H9 (cell line): ENCODE measurements at regions not wholly inside any gene's neighbourhood (a gene's known extent, or its start where the extent isn't known, plus 50 kb on each side); places are given as distances from the start of the nearest gene placed in this dataset.

ENCODE experiments used
- DNase-seq: peaks from one replicate; pipeline ENCODE4 v3.0.0-alpha.2; 2017
- H2AFZ ChIP-seq: one replicate; pipeline ENCODE4 v1.6.1; 2013; ENCODE audit warnings: mild to moderate bottlenecking, low read length, control low read depth, moderate library complexity
- H2AK5ac ChIP-seq: 2 replicates; pipeline ENCODE4 v1.6.1; 2013; ENCODE audit warnings: low read length, control low read depth, mixed read lengths; ENCODE audit not compliant: insufficient read length
- H2BK120ac ChIP-seq: one replicate; pipeline ENCODE4 v1.6.1; 2013; ENCODE audit warnings: low read depth, mild to moderate bottlenecking, low read length, control low read depth, inconsistent platforms; ENCODE audit not compliant: poor library complexity, severe bottlenecking
- H2BK12ac ChIP-seq: 2 replicates; pipeline ENCODE4 v1.6.1; 2013; ENCODE audit warnings: low read length, control low read depth, mixed read lengths, low read depth; ENCODE audit not compliant: insufficient read length
- H2BK15ac ChIP-seq: 2 replicates; pipeline ENCODE4 v1.6.1; 2013; ENCODE audit warnings: low read depth, low read length, control low read depth
- H2BK20ac ChIP-seq: one replicate; pipeline ENCODE4 v1.6.1; 2013; ENCODE audit warnings: low read depth, mild to moderate bottlenecking, low read length, control low read depth, inconsistent platforms; ENCODE audit not compliant: poor library complexity, severe bottlenecking
- H2BK5ac ChIP-seq: 2 replicates; pipeline ENCODE4 v1.6.1; 2013; ENCODE audit warnings: low read length, control low read depth, mixed read lengths; ENCODE audit not compliant: insufficient read length
- H3K14ac ChIP-seq: 2 replicates; pipeline ENCODE4 v1.6.1; 2013; ENCODE audit warnings: low read length, control low read depth; ENCODE audit not compliant: insufficient read depth
- H3K18ac ChIP-seq: 2 replicates; pipeline ENCODE4 v1.6.1; 2013; ENCODE audit warnings: low read depth, mild to moderate bottlenecking, mixed read lengths, low read length, control low read depth; ENCODE audit not compliant: insufficient read length
- H3K23ac ChIP-seq: 2 replicates; pipeline ENCODE4 v1.6.1; 2013; ENCODE audit warnings: low read length, control low read depth, mixed read lengths, low read depth; ENCODE audit not compliant: insufficient read length
- H3K23me2 ChIP-seq: 2 replicates; pipeline ENCODE4 v1.6.1; 2013; ENCODE audit warnings: low read depth, mild to moderate bottlenecking, mixed read lengths, low read length, control low read depth; ENCODE audit not compliant: insufficient read length, poor library complexity, severe bottlenecking
- H3K27ac ChIP-seq: 2 replicates; pipeline ENCODE4 v1.5.1; 2013; ENCODE audit warnings: low read length, control low read depth, mixed read lengths, low read depth; ENCODE audit not compliant: insufficient read length
- H3K27me3 ChIP-seq: 2 replicates; pipeline ENCODE4 v1.6.1; 2013; ENCODE audit warnings: low read length, control low read depth, inconsistent platforms; ENCODE audit not compliant: insufficient read depth
- H3K4ac ChIP-seq: 2 replicates; pipeline ENCODE4 v1.6.1; 2013; ENCODE audit warnings: low read depth, mild to moderate bottlenecking, control low read depth, inconsistent platforms, low read length, moderate library complexity
- H3K4me1 ChIP-seq: 2 replicates; pipeline ENCODE4 v1.6.1; 2013; ENCODE audit warnings: low read length, control low read depth, inconsistent platforms; ENCODE audit not compliant: insufficient read depth
- H3K4me2 ChIP-seq: 2 replicates; pipeline ENCODE4 v1.6.1; 2013; ENCODE audit warnings: low read length, control low read depth, mixed read lengths; ENCODE audit not compliant: insufficient read length, insufficient read depth
- H3K56ac ChIP-seq: 2 replicates; pipeline ENCODE4 v1.6.1; 2013; ENCODE audit warnings: low read depth, mild to moderate bottlenecking, mixed read lengths, low read length, control low read depth; ENCODE audit not compliant: insufficient read length
- H3K79me1 ChIP-seq: 2 replicates; pipeline ENCODE4 v1.6.1; 2013; ENCODE audit warnings: low read depth, mild to moderate bottlenecking, moderate library complexity, low read length, control low read depth, inconsistent platforms; ENCODE audit not compliant: insufficient read depth, poor library complexity, severe bottlenecking
- H3K79me2 ChIP-seq: 2 replicates; pipeline ENCODE4 v1.6.1; 2013; ENCODE audit warnings: low read length, control low read depth, inconsistent platforms; ENCODE audit not compliant: insufficient read depth
- H3K9ac ChIP-seq: 2 replicates; pipeline ENCODE4 v1.6.1; 2013; ENCODE audit warnings: low read length, control low read depth, mixed read lengths; ENCODE audit not compliant: insufficient read length; ENCODE audit errors: extremely low read depth
- H3K9me3 ChIP-seq: one replicate; pipeline ENCODE4 v1.6.1; 2013; ENCODE audit warnings: low read depth, low read length, inconsistent platforms; ENCODE audit not compliant: control insufficient read depth
- H3T11ph ChIP-seq: one replicate; pipeline ENCODE4 v1.6.1; 2013; ENCODE audit warnings: mild to moderate bottlenecking, low read length, control low read depth, inconsistent platforms
- H4K20me1 ChIP-seq: one replicate; pipeline ENCODE4 v1.6.1; 2013; ENCODE audit not compliant: control insufficient read depth, insufficient read length, insufficient read depth
- H4K5ac ChIP-seq: 2 replicates; pipeline ENCODE4 v1.6.1; 2013; ENCODE audit warnings: low read depth, mild to moderate bottlenecking, mixed read lengths, low read length, control low read depth; ENCODE audit not compliant: insufficient read length
- H4K8ac ChIP-seq: replicated peaks from 2 replicates; pipeline ENCODE4 v1.6.1; 2013; ENCODE audit warnings: low read length, control low read depth, mixed read lengths, low read depth; ENCODE audit not compliant: insufficient read length
- H4K91ac ChIP-seq: 2 replicates; pipeline ENCODE4 v1.6.1; 2013; ENCODE audit warnings: low read depth, mild to moderate bottlenecking, moderate library complexity, mixed read lengths, low read length, control low read depth; ENCODE audit not compliant: insufficient read length
- H3K27ac Mint-ChIP-seq, 3 experiments: 2 replicates in 2 of 3; 3 replicates in 1 of 3; pipeline ENCODE4 v1.8.0; 2020 to 2021; ENCODE audit warnings: mixed read lengths in 3 of 3, mild to moderate bottlenecking in 1 of 3, moderate library complexity in 1 of 3
- H3K27me3 Mint-ChIP-seq: 2 replicates; pipeline ENCODE4 v1.8.0; 2021; ENCODE audit warnings: low read depth, mild to moderate bottlenecking, moderate library complexity, mixed read lengths
- H3K36me3 Mint-ChIP-seq, 3 experiments: 2 replicates in 2 of 3; 3 replicates in 1 of 3; pipeline ENCODE4 v1.8.0; 2020 to 2021; ENCODE audit warnings: low read depth in 3 of 3, mixed read lengths in 3 of 3; ENCODE audit not compliant: insufficient read depth in 1 of 3
- H3K4me1 Mint-ChIP-seq, 2 experiments: 2 replicates each; pipeline ENCODE4 v1.8.0; 2020; ENCODE audit warnings: mixed read lengths in 2 of 2
- H3K4me3 Mint-ChIP-seq, 2 experiments: 2 replicates in 1 of 2; 3 replicates in 1 of 2; pipeline ENCODE4 v1.8.0; 2020 to 2021; ENCODE audit warnings: mild to moderate bottlenecking in 2 of 2, mixed read lengths in 2 of 2, moderate library complexity in 1 of 2
- H3K9me3 Mint-ChIP-seq, 2 experiments: 2 replicates in 1 of 2; 3 replicates in 1 of 2; pipeline ENCODE4 v1.8.0; 2020; ENCODE audit warnings: mild to moderate bottlenecking in 2 of 2, mixed read lengths in 2 of 2, moderate library complexity in 1 of 2
- CTCF ChIP-seq: fragments of 200-600 bp; sonication (generic); conservative IDR thresholded peaks from 3 replicates; pipeline ENCODE4 v1.8.0; 2021; ENCODE audit warnings: antibody characterized with exemption, mild to moderate bottlenecking
- WGBS: extraction: QIAGEN DNeasy Blood & Tissue Kit; methylation state at CpG from one replicate; pipeline ENCODE4 v1.1.7; 2013; ENCODE audit warnings: missing lambda C conversion rate, low lambda C conversion rate, mixed read lengths; ENCODE audit not compliant: insufficient read length; ENCODE audit errors: extremely low coverage; 5-methylcytosine and 5-hydroxymethylcytosine counted together

GRCh38 chr6:167647306-167647705 is 179.4 kb upstream of the AFDN start:
- H3K79me2 ChIP-seq, result no peaks in the 10 kb centered on the region
- peaks cover 28 to 30% of the 10 kb centered on the region in 2 experiments for H3K4me1 Mint-ChIP-seq
- H3K27ac Mint-ChIP-seq, result no peak overlapping the region; a peak in 1 of 7 replicates

More at GRCh38 chr6:167647306-167647705, 179.4 kb upstream of the AFDN start:
- Histone ChIP-seq H3K18ac (no peak overlapping the region), H2AFZ (no peak overlapping the region), H3K9ac (no peak overlapping the region), H4K20me1 (no peaks in the 10 kb centered on the region), H3K23ac (no peak overlapping the region), H3K27me3 (no peaks in the 10 kb centered on the region), H2BK15ac (no peak overlapping the region), H3K4ac (no peak overlapping the region), H2AK5ac (no peak overlapping the region), H3K23me2 (no peaks in the 10 kb centered on the region), H2BK5ac (no peak overlapping the region), H4K91ac (no peak overlapping the region), H3K4me2 (no peak overlapping the region), H2BK12ac (no peak overlapping the region), H3K56ac (no peak overlapping the region), H2BK20ac (no peak overlapping the region), H4K5ac (no peak overlapping the region), H3K4me1 (no peaks in the 10 kb centered on the region; the same call in 1 of the 2 replicates), H4K8ac (no peak overlapping the region), H2BK120ac (no peak overlapping the region), H3T11ph (no peak overlapping the region), H3K9me3 (no peaks in the 10 kb centered on the region), H3K27ac (no peak overlapping the region), H3K79me1 (no peaks in the 10 kb centered on the region), H3K14ac (no peak overlapping the region; the same call in 1 of the 2 replicates)
- no peak for DNase-seq
- Mint-ChIP-seq H3K36me3 (no peaks in the 10 kb centered on the region), H3K4me3 (no peak overlapping the region), H3K27me3 (no peaks in the 10 kb centered on the region; the same call in none of the 2 replicates), H3K9me3 (no peaks in the 10 kb centered on the region)
- no peak for TF ChIP-seq CTCF
- no CpG with 5 or more reads among the region's 4 CpGs for WGBS
